Mesodermal cell (in vitro differentiated cells): ENCODE measurements at regions not wholly inside any gene's neighbourhood (a gene's known extent, or its start where the extent isn't known, plus 50 kb on each side); places are given as distances from the start of the nearest gene placed in this dataset.

Experiments used
- H3K27ac ChIP-seq: 2 replicates; pipeline ENCODE4 v1.7.0; 2013; ENCODE audit warnings: mild to moderate bottlenecking, low read depth, low read length, moderate library complexity; ENCODE audit not compliant: severe bottlenecking
- H3K36me3 ChIP-seq: 2 replicates; pipeline ENCODE4 v1.7.1; 2013; ENCODE audit warnings: mild to moderate bottlenecking, low read length, moderate library complexity; ENCODE audit not compliant: control insufficient read depth, insufficient read depth
- H3K4me1 ChIP-seq: one replicate; pipeline ENCODE4 v1.7.1; 2013; ENCODE audit warnings: mild to moderate bottlenecking, low read length; ENCODE audit not compliant: insufficient read depth, control insufficient read depth, poor library complexity, severe bottlenecking
- H3K4me3 ChIP-seq: 2 replicates; pipeline ENCODE4 v1.7.0; 2013; ENCODE audit warnings: low read length, control low read depth, mild to moderate bottlenecking; ENCODE audit not compliant: insufficient read depth, poor library complexity, severe bottlenecking; ENCODE audit errors: extremely low read depth
- H3K9me3 ChIP-seq: 2 replicates; pipeline ENCODE4 v1.7.1; 2013; ENCODE audit warnings: mild to moderate bottlenecking, low read length, moderate library complexity; ENCODE audit not compliant: control insufficient read depth
- WGBS, 2 experiments: methylation state at CpG; one replicate each; pipeline ENCODE4 v1.1.5; 2013; ENCODE audit warnings: missing lambda C conversion rate in 2 of 2; ENCODE audit not compliant: insufficient coverage in 2 of 2; 5-methylcytosine and 5-hydroxymethylcytosine counted together

DNA sequence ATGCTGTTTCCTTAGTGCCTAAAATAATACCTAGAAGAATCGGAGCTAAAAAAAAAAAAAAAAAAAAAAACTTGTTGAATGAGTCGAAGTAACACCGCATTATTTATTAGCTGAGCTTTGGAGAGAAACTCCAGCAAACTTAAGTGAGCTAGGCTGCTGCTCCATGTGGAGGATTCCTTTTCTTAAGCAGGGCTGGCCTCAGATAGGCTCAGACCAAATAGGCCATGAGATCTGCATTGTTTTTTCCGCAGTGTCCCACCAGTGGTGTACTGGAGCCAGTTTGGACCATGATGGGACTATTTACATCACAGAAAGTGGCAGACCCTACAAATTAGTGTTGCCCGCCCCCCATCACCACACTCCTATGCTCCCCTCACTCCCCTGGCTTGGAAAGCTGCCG, 341.4 kb downstream of the DTWD2 start:
- no peak overlapping the region for H3K27ac ChIP-seq

DNA sequence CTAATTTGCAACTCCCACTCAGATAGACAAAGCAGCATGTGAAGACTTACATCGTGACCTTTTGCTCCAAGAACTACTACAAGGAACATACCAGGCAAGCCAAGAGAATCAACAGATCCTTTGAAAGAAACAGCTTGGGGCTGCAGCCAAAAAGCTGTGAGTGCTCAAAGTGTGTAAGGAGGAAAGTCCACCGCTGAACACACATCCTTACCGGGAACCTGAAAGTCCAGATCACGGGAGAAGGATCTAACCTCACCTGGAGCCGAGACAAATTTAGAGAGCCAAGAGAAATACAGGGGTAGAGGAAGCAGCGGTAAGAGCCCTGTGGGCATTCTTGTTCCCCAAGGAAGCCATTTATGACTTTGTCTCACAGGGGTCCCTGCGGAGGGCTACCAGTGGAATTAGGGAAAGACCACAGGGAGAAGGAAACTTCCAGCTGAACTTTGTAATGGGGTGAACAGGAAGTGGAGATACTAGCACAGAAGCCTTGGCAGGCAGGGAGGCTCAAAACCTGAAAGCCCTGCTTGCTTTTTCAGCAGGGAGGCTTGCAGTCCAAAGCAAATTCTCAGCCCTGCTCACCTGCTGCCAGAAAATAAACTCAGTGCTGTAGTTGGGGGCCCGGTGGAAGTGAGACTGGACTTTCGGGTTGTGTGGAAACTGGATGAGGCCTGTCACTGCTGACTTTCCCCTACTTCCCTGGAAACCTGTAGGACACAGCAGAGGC, 350.2 kb downstream of the DTWD2 start:
- Histone ChIP-seq H3K4me3 (no peak overlapping the region), H3K4me1 (no peaks in the 10 kb centered on the region), H3K9me3 (no peaks in the 10 kb centered on the region), H3K36me3 (no peaks in the 10 kb centered on the region), H3K27ac (no peak overlapping the region)
- WGBS, 2 experiments, result 89 to 95% methylated on average over 3 to 5 of the region's 9 CpGs

More for the DNA sequence above, 341.4 kb downstream of the DTWD2 start:
- WGBS, 2 experiments, result 63 to 80% methylated on average over 1 of the region's 6 CpGs
- Histone ChIP-seq H3K4me3 (no peak overlapping the region), H3K9me3 (no peaks in the 10 kb centered on the region), H3K36me3 (no peaks in the 10 kb centered on the region), H3K4me1 (no peaks in the 10 kb centered on the region)

DNA sequence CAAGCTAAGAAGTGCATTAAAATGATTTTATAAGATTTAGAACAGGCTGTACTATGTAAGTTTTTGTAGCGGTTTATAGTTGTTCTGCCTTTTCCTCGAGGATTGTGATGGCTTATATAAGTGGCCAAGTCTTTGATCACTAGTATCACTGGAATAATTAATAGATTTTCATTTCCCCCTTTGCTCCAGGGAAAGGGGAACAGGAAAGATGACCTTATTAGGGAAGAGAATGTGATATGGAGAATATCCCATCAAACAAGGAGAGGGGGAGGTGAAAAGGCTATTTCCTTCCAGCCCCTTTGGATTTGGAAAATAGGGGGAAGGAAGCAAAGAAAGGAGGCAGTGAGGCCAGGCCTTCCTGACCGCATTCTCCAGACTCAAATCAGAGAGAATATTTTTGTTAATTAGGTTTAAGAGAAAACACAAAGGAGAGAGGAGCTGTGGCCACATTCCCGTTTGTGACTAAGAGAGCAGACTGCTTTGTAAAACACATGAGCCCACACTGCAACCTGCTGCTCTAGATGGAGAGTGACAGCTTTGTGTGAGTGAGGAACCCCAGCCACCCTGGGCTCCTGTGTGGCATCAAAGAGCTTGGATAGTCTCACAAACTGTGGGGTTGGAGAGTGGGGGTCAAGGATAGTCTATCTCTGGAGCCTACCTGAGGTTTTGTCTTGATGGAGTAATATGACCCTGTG, 359.5 kb downstream of the DTWD2 start:
- Histone ChIP-seq H3K27ac (no peak overlapping the region), H3K4me1 (no peaks in the 10 kb centered on the region), H3K36me3 (no peaks in the 10 kb centered on the region), H3K4me3 (no peak overlapping the region), H3K9me3 (no peaks in the 10 kb centered on the region)
- 25% methylated on average over 2 of the region's 4 CpGs; no CpG with 5 or more reads in 1 of the 2 experiments for WGBS, 2 experiments

- WGBS, 2 experiments, result 69 to 72% methylated on average over 2 of the region's 2 CpGs
- Histone ChIP-seq H3K4me3 (no peak overlapping the region), H3K36me3 (no peaks in the 10 kb centered on the region), H3K27ac (no peak overlapping the region), H3K9me3 (no peaks in the 10 kb centered on the region), H3K4me1 (no peaks in the 10 kb centered on the region)
Observed at GRCh38 chr5:118620233-118620632, 368.1 kb downstream of the DTWD2 start.

GRCh38 chr5:118619823-118620222, 368.5 kb downstream of the DTWD2 start:
- Histone ChIP-seq H3K4me1 (no peaks in the 10 kb centered on the region), H3K36me3 (no peaks in the 10 kb centered on the region), H3K9me3 (no peaks in the 10 kb centered on the region), H3K27ac (no peak overlapping the region), H3K4me3 (no peak overlapping the region)
- 71% methylated on average over 2 of the region's 3 CpGs; no CpG with 5 or more reads in 1 of the 2 experiments for WGBS, 2 experiments

- Histone ChIP-seq H3K36me3 (no peaks in the 10 kb centered on the region), H3K4me1 (no peaks in the 10 kb centered on the region), H3K27ac (no peak overlapping the region), H3K4me3 (no peak overlapping the region), H3K9me3 (no peaks in the 10 kb centered on the region)
- WGBS, 2 experiments, result no CpG with 5 or more reads among the region's 2 CpGs
Observed at GRCh38 chr5:118616281-118616680, 372.1 kb downstream of the DTWD2 start.

- no peak overlapping the region for H3K27ac ChIP-seq
- H3K36me3 ChIP-seq, result no peaks in the 10 kb centered on the region
- no peaks in the 10 kb centered on the region for H3K4me1 ChIP-seq
- 93 to 94% methylated on average over 3 of the region's 9 CpGs for WGBS, 2 experiments
- H3K4me3 ChIP-seq, result no peak overlapping the region
- no peaks in the 10 kb centered on the region for H3K9me3 ChIP-seq
Observed at GRCh38 chr5:118614731-118615456, 373.5 kb downstream of the DTWD2 start.

- Histone ChIP-seq H3K27ac (no peak overlapping the region), H3K9me3 (no peaks in the 10 kb centered on the region), H3K4me1 (no peaks in the 10 kb centered on the region), H3K36me3 (no peaks in the 10 kb centered on the region), H3K4me3 (no peak overlapping the region)
- 64 to 83% methylated on average over 2 to 5 of the region's 5 CpGs for WGBS, 2 experiments
Observed at GRCh38 chr5:118611332-118611945, 376.9 kb downstream of the DTWD2 start.

GRCh38 chr5:118606940-118607339, 381.4 kb downstream of the DTWD2 start:
- 92 to 96% methylated on average over 5 to 7 of the region's 7 CpGs for WGBS, 2 experiments
- H3K4me1 ChIP-seq, result no peaks in the 10 kb centered on the region
- H3K36me3 ChIP-seq, result no peaks in the 10 kb centered on the region
- no peaks in the 10 kb centered on the region for H3K9me3 ChIP-seq
- H3K27ac ChIP-seq, result no peak overlapping the region
- no peak overlapping the region for H3K4me3 ChIP-seq

DNA sequence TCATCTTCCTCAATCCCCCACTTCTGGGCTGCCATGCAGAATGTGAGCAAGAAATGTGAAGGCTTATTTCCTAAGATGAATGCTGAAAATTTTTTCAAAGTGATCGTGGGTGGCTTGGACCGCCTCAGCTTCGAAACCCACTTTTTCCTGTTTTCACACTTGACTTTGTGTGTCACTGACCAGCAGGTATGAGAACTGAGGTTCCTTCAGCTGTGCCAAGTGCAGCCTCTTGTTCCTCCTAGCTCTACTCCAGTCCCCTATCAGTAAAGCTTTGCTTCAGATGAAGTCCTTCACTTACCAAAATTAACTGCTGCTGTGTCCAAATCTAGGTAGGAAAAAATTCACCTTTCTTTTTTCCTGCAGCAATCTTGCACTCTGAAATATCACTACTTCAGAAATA, 382.6 kb downstream of the DTWD2 start:
- H3K36me3 ChIP-seq, result no peaks in the 10 kb centered on the region
- no peaks in the 10 kb centered on the region for H3K4me1 ChIP-seq
- H3K4me3 ChIP-seq, result no peak overlapping the region
- WGBS, 2 experiments, result 73 to 100% methylated on average over 2 to 3 of the region's 3 CpGs
- no peaks in the 10 kb centered on the region for H3K9me3 ChIP-seq
- H3K27ac ChIP-seq, result no peak overlapping the region
